ENCODE measurements at regions not wholly inside any gene's neighbourhood (a gene's known extent, or its start where the extent isn't known, plus 50 kb on each side); places are given as distances from the start of the nearest gene placed in this dataset.

DNA sequence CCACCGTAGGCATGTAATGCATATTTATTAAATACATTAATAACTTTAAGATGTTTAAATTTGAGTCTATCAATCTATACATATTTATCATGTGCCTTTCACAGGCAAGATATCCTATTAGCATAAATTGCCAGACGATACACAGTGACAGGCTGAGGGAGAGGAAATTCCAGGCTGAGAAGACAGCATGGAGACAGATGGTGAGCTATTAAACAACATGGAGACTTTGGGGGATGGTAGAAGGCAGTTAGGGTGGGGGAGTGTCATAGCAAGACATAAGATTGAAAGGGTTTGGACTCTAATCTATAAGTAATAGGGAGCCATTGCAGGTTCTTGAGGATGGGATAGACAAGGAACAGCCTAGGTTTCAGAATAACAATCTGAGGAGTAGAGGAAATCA, 138.5 kb downstream of the NXPE2 start:
- ChIA-PET POLR2A (no interaction called here), CTCF (no interaction called here)
- H3K4me1 Mint-ChIP-seq = no peaks in the 10 kb centered on the region
- DNase-seq = no peak
- no peaks in the 10 kb centered on the region for H3K27me3 Mint-ChIP-seq
- no peaks in the 10 kb centered on the region for H3K36me3 Mint-ChIP-seq (ENCODE audit: low read depth)
- no peaks in the 10 kb centered on the region for H3K9me3 Mint-ChIP-seq
- H3K27ac Mint-ChIP-seq = no peak overlapping the region
- no peak overlapping the region for H3K4me3 Mint-ChIP-seq

DNA sequence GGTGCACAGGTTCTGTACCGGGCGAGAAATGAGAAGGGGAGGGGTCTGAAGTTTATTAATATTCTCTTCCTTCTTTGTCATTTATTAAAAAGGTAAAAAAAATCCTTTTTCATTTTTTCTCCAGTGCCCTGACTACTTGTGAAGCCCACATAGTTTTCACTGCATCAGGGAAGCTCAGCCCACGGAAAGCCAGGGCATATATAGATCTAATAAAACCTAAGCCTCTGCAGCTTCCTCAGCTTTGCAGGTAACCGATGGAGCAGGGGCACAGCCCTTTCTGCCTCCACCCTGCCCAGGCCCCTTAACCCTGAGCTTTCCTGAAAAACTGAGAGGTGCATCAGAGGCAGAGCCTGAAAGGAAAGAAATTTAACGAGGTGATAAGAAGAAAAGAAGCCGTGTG, 140.1 kb downstream of the NXPE2 start:
- H3K4me1 Mint-ChIP-seq = no peaks in the 10 kb centered on the region
- H3K36me3 Mint-ChIP-seq (ENCODE audit: low read depth) = no peaks in the 10 kb centered on the region
- no peaks in the 10 kb centered on the region for H3K27me3 Mint-ChIP-seq
- ChIA-PET CTCF (interaction anchor here (1.2 kb wide), 1 partner anchor 13 kb away, joined by 4 read pairs; no protein-coding TSS in a partner anchor), POLR2A (no interaction called here)
- no peak for DNase-seq
- H3K27ac Mint-ChIP-seq = no peak overlapping the region
- peaks cover 4% of the 10 kb centered on the region for H3K9me3 Mint-ChIP-seq
- H3K4me3 Mint-ChIP-seq = no peak overlapping the region

DNA sequence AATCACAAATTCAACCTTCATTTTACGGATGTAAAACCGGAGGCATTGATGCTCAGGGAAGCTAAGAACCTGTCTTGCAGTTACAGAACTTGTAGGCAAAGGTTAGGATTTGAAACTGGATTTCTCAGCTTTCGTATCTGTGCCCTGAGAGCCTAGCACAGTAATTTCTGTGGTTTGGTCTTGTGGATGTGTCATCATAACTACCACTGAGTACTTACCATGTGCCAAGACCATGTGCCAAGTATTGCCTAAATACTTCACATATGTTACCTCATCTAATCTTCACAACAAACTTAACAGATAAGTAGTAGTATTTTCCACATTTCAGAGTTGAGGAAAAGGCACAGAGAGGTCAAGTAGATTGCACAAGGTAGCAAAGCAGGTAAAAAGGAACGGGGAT, 140.7 kb downstream of the NXPE2 start:
- H3K4me1 Mint-ChIP-seq = no peaks in the 10 kb centered on the region
- no peaks in the 10 kb centered on the region for H3K36me3 Mint-ChIP-seq (ENCODE audit: low read depth)
- ChIA-PET POLR2A (interaction anchor here (0.6 kb wide), 1 partner anchor 1142 kb away, joined by 4 read pairs; no protein-coding TSS in a partner anchor), CTCF (no interaction called here)
- DNase-seq = no peak
- no peak overlapping the region for H3K27ac Mint-ChIP-seq
- H3K4me3 Mint-ChIP-seq = no peak overlapping the region
- H3K9me3 Mint-ChIP-seq = peaks cover 6% of the 10 kb centered on the region
- H3K27me3 Mint-ChIP-seq = no peaks in the 10 kb centered on the region

DNA sequence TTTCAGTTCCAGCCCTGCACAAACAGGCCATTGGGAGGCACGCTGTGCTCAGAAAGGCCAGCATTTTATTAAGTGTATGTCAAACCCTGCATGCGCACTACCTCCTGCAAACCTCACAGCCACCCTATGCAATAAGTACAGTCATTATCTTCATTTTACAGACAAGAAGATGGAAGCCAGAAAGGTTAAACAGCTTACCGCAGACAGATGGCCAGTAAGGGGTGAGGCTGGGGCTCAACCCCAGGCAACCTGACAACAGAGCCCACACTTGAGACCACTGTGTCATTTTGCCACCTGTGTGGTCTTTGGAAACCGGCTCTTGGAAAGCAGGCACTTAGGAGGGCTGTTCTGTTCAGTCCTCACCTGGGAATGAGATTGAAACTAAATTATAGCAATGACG, 142.3 kb downstream of the NXPE2 start:
- Mint-ChIP-seq H3K27me3 (no peaks in the 10 kb centered on the region), H3K36me3 (ENCODE audit: low read depth) (no peaks in the 10 kb centered on the region), H3K4me1 (no peaks in the 10 kb centered on the region), H3K9me3 (peaks cover 6% of the 10 kb centered on the region), H3K27ac (no peak overlapping the region), H3K4me3 (no peak overlapping the region)
- no peak for DNase-seq
- POLR2A ChIA-PET = no interaction called here
- CTCF ChIA-PET = no interaction called here

DNA sequence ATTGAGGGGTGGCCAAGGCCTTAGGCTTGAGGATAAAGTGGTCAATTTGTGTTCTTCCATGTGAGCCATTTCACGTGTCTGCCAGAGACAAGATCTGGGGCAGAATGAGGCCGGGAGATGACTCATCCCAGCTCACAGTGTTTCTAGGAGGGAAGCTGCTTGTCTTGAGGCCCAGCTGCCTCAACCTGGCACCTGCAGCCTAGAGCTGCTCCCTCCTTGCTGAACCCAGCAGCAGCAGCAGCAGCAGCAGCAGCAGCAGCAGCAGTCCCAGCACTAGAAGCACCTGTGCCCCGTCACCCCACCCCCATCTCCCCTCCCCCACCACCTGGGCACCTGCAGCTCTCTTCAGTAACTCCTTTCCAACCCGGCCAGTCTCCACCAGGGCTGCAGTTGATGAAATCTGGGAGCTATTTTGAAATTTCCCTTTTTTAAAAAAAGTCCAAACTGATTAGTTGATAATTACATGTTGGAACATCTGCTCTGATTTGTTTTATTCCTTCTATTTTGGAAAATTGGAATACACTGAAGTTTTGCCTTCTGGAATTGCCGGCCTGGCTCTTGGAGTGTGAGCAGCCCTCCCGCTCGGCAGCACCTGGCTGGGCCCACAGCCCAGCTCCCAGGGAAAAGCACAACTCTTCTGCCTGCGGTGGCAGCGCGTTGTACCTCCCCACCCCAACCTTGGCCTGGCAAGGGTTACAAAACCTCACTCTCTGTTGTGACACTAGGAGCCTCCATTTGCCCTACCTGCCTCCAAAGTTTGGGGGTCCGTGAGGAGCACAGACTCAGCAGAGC, 143.5 kb downstream of the NXPE2 start:
- H3K27ac Mint-ChIP-seq = no peak overlapping the region
- H3K9me3 Mint-ChIP-seq = peaks cover 6% of the 10 kb centered on the region
- no peaks in the 10 kb centered on the region for H3K27me3 Mint-ChIP-seq
- H3K4me3 Mint-ChIP-seq = no peak overlapping the region
- ChIA-PET CTCF (no interaction called here), POLR2A (no interaction called here)
- H3K36me3 Mint-ChIP-seq (ENCODE audit: low read depth) = no peaks in the 10 kb centered on the region
- H3K4me1 Mint-ChIP-seq = no peaks in the 10 kb centered on the region
- DNase-seq = no peak

DNA sequence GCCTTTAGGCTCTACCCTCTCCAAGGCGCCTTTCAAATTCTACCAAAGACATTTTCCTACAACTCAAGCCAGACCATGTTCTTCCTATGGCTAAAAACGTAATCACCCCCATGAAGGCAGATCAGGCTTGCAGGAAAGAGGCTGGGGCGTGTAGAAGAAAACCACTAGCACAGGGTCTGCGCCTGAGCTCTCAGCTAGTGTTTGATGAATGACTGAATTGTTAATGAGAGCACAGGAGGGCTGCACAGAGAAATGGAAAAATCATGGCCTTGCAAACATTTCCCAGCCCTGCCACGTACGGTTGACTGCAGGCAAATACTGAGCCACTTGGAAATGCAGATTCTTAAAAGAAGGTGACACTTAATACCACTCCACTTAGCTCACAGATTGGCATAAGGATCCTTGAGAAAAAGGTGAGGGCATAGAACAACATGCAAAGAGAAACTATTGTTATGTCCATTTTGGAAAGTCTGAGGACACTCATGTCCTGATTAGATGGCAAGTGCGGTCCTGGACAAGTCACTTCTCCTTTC, 148.6 kb downstream of the NXPE2 start:
- peaks cover 6% of the 10 kb centered on the region for H3K9me3 Mint-ChIP-seq
- no peaks in the 10 kb centered on the region for H3K36me3 Mint-ChIP-seq (ENCODE audit: low read depth)
- no peak for DNase-seq
- no peak overlapping the region for H3K27ac Mint-ChIP-seq
- H3K4me1 Mint-ChIP-seq = no peaks in the 10 kb centered on the region
- no peak overlapping the region for H3K4me3 Mint-ChIP-seq
- H3K27me3 Mint-ChIP-seq = no peaks in the 10 kb centered on the region
- CTCF ChIA-PET = no interaction called here
- POLR2A ChIA-PET = no interaction called here

DNA sequence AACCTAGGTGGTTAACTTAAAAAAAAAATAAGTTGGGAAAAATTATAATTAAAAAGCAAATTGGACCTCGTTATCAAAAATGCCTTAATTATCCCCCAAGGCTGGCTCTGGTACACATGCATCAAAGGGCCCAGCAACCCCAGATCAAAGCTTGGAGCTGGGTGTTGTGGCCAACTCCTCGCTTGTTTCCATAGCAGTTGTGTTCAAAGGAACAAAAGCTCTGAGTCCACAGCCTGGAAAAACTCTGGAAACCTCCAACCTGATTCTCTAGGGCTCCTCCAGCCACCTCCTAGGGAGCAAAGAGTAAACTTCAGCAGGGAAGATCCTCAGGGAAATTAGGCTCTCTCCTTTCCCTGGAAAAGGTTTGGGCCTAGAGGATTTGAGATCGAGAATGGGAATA, 149.4 kb downstream of the NXPE2 start:
- Mint-ChIP-seq H3K36me3 (ENCODE audit: low read depth) (no peaks in the 10 kb centered on the region), H3K9me3 (peaks cover 6% of the 10 kb centered on the region), H3K4me3 (no peak overlapping the region), H3K4me1 (no peaks in the 10 kb centered on the region), H3K27me3 (no peaks in the 10 kb centered on the region), H3K27ac (no peak overlapping the region)
- ChIA-PET CTCF (no interaction called here), POLR2A (interaction anchor here (0.6 kb wide), 1 partner anchor 93 kb away, joined by 3 read pairs; no protein-coding TSS in a partner anchor)
- DNase-seq = no peak

DNA sequence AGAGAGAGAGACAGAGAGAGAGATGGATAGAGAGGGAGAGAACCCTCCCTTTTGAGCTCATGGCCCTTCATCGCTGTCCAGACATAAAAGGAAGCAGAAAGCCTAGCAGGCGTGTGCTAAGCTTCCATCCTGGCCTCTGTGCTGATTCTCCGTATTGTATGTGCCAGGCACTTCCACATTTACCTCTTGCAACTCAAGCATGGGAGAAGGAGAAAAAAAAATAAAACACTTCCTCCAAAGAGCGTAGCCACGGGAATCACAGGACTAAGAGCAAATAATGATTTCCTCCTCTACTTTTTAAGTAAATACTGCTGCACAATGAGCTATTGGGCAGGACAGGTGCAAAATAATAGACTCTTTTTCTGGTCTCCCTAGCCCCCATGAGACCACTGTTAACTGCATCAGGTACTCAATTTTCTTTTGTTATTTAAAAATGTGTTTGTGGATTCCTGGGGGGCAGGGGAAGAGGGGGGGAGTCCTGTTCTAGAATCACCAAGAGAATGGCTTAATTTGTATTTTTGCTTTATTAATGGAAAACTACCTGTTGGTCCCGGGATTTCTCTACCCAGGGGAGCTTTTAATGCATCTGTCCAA, 154.3 kb downstream of the NXPE2 start:
- no peaks in the 10 kb centered on the region for H3K27me3 Mint-ChIP-seq
- no peak for DNase-seq
- H3K4me3 Mint-ChIP-seq = no peak overlapping the region
- H3K36me3 Mint-ChIP-seq (ENCODE audit: low read depth) = no peaks in the 10 kb centered on the region
- no peak overlapping the region for H3K27ac Mint-ChIP-seq
- ChIA-PET POLR2A (no interaction called here), CTCF (no interaction called here)
- no peaks in the 10 kb centered on the region for H3K9me3 Mint-ChIP-seq
- H3K4me1 Mint-ChIP-seq = no peaks in the 10 kb centered on the region

DNA sequence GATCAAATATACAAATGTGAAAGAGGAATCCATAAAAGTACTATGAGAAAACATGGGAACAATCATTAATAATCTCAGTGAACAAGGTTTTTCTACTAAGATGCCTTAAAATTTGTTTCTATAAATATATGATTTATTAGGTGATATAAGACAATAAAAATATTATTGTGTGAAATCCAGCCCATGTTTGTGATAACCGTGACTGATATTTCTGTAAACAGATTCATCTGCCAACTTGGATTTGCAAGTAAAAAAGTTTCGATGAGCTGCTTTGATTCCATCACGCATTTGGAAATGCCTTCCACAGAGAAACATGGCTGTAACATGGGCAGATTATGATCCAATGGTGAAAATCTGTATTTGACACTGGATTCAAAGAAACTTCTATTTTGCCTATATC, 157.8 kb downstream of the NXPE2 start:
- Mint-ChIP-seq H3K27me3 (no peaks in the 10 kb centered on the region), H3K4me3 (no peak overlapping the region), H3K27ac (no peak overlapping the region), H3K4me1 (no peaks in the 10 kb centered on the region), H3K36me3 (ENCODE audit: low read depth) (no peaks in the 10 kb centered on the region), H3K9me3 (peaks cover 3% of the 10 kb centered on the region)
- DNase-seq = no peak
- ChIA-PET CTCF (no interaction called here), POLR2A (no interaction called here)

DNA sequence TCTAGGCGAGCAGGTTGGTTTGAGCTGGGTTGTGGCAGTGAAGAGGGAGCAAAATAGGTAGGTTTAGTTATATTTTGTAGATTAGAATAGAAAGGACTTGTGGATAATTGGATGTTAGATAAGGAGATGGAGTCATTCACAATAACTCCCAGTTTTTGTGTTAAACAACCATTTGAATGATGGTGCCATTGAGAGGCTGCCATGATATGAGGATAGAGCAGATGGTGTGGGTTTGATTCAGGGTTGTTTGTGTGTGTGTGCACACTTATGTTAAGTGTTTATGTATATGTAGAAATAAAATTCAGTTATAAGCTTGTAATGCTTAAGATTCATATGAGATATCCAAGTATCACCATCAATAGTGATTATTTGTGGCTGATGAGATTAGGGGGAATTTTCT, 166.6 kb downstream of the NXPE2 start:
- no peak for DNase-seq
- Mint-ChIP-seq H3K4me3 (no peak overlapping the region), H3K27ac (no peak overlapping the region), H3K36me3 (ENCODE audit: low read depth) (no peaks in the 10 kb centered on the region), H3K27me3 (peaks cover 3% of the 10 kb centered on the region), H3K4me1 (peaks cover 5% of the 10 kb centered on the region), H3K9me3 (no peaks in the 10 kb centered on the region)
- POLR2A ChIA-PET = no interaction called here
- CTCF ChIA-PET = no interaction called here

DNA sequence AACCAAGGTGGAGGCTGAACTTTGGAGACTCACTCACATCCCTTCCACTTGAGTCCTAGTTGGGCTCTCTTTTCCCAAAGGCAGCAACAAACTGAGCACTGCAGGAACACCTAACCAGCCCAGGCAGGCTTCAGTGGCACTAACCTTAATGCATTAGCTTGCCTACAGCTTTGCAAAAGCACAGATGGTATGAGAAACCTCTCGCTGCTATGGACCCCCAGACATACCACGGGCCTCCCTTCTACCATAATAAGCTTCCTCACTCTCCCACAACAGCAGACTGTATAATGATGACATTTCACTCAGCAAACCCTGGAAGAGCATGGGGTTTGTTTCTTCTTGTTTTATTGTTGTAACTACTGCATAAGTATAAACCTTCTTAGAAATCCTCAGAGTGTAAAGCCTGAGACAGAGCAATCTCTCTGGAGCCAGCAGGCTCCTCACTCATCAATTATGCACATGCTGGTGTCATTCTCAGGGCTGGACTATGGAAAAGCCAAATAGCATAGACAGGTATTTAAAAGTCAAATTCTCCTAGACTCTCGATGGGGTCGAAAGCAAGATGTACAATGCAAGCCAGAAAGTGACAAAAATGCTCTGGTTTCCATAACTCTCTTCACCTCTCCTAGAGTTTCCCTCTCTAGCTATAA, 167.6 kb downstream of the NXPE2 start:
- Mint-ChIP-seq H3K36me3 (ENCODE audit: low read depth) (no peaks in the 10 kb centered on the region), H3K27me3 (peaks cover 3% of the 10 kb centered on the region), H3K9me3 (no peaks in the 10 kb centered on the region), H3K27ac (no peak overlapping the region), H3K4me1 (peaks cover 5% of the 10 kb centered on the region), H3K4me3 (no peak overlapping the region)
- DNase-seq = no peak
- POLR2A ChIA-PET = no interaction called here
- CTCF ChIA-PET = no interaction called here

DNA sequence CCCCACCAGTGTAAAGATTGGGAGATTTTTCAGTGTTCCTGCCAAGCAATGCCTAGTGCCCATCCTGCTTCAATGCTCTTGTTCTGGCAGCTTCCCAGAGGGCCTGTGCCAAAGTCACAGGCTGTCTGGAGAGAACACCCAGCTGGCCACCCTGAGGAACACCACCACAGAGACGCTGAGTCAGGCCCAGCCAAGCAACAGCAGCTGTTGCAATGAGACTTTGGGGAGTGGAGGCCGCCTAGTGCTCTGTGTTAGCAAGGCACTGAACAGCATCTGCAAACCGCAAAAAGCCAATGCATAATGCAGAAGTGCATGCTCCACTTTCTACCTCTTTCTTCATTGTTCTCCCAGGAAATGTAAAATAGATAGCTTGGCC, 168.1 kb downstream of the NXPE2 start:
- POLR2A ChIA-PET = no interaction called here
- Mint-ChIP-seq H3K27ac (no peak overlapping the region), H3K9me3 (no peaks in the 10 kb centered on the region), H3K36me3 (ENCODE audit: low read depth) (no peaks in the 10 kb centered on the region), H3K4me1 (peaks cover 5% of the 10 kb centered on the region), H3K27me3 (peaks cover 3% of the 10 kb centered on the region), H3K4me3 (no peak overlapping the region)
- no peak for DNase-seq
- CTCF ChIA-PET = interaction anchor here (0.9 kb wide), 1 partner anchor 1451 kb away, joined by 3 read pairs; no protein-coding TSS in a partner anchor

DNA sequence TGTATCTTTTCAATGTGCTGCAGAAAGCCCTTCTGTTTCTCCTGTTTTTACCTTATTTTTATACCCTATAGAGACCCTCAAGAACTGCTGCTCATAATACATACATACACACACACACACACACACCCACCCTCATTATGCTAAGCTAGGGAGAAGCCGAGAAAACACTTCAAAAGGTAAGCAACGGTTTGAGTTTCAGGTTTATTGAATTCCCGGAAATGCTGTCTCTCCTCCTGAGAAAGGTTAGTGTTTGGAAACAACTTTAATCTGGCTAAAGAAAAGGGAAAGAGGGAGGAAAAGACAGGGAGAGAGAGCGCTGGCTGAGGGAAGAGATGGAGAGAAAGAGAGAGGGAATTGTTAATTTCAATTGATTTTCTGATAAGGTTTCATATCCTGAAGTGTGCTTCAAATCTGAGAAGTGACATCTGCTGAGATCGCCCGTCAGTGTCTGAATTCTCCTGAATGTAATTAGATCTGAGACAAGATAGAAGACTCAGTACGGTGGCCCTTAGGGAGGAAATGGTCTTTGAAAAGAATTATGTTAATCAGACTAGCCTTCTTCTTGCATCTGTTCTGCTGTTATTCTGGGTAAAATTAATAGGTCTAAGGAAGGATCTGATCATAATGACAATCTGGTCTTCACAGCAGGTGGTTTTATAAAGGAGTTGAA, 169.1 kb downstream of the NXPE2 start:
- ChIA-PET CTCF (no interaction called here), POLR2A (interaction anchor here (0.7 kb wide), 1 partner anchor 472 kb away, joined by 4 read pairs; no protein-coding TSS in a partner anchor)
- H3K9me3 Mint-ChIP-seq = no peaks in the 10 kb centered on the region
- H3K36me3 Mint-ChIP-seq (ENCODE audit: low read depth) = no peaks in the 10 kb centered on the region
- H3K27me3 Mint-ChIP-seq = peaks cover 3% of the 10 kb centered on the region
- H3K4me3 Mint-ChIP-seq = no peak overlapping the region
- DNase-seq = no peak
- H3K4me1 Mint-ChIP-seq = peaks cover 5% of the 10 kb centered on the region
- H3K27ac Mint-ChIP-seq = no peak overlapping the region
